A549 (cell line): ENCODE measurements at regions not wholly inside any gene's neighbourhood (a gene's known extent, or its start where the extent isn't known, plus 50 kb on each side); places are given as distances from the start of the nearest gene placed in this dataset.

Experiments
- CTCF ChIP-seq: fragments of >200 bp; sonication (Bioruptor Twin); formaldehyde crosslinking; IDR thresholded peaks from 3 replicates; pipeline ENCODE4 v1.5.1; 2016
- EHMT2 ChIP-seq: fragments of 200-600 bp; sonication (generic); IDR thresholded peaks from 2 replicates; pipeline ENCODE4 v1.6.1; 2016; ENCODE audit warnings: antibody characterized with exemption, low read depth, mild to moderate bottlenecking, moderate library complexity
- EP300 ChIP-seq, 2 experiments: fragments of >200 bp; sonication (Bioruptor Twin); formaldehyde crosslinking; IDR thresholded peaks; 2 replicates in 1 of 2; 3 replicates in 1 of 2; pipeline ENCODE4 v1.6.1; 2016 to 2017
- HDAC2 ChIP-seq: fragments of 200-600 bp; sonication (generic); IDR thresholded peaks from 2 replicates; pipeline ENCODE4 v1.6.1; 2016
- HOXA7 ChIP-seq: fragments of 250-450 bp; sonication (Bioruptor Pico); IDR thresholded peaks from 2 replicates; pipeline ENCODE4 v1.5.0; 2020; ENCODE audit warnings: mild to moderate bottlenecking, moderate library complexity
- JUNB ChIP-seq: fragments of >200 bp; sonication (Bioruptor Twin); formaldehyde crosslinking; IDR thresholded peaks from 2 replicates; pipeline ENCODE4 v1.6.1; 2016
- NR3C1 ChIP-seq: fragments of >200 bp; sonication (Bioruptor Twin); formaldehyde crosslinking; IDR thresholded peaks from 3 replicates; pipeline ENCODE4 v1.6.1; 2017
- RCOR1 ChIP-seq: fragments of 150-350 bp; IDR thresholded peaks from 2 replicates; pipeline ENCODE4 v1.6.1; 2014; ENCODE audit warnings: antibody characterized with exemption, low read length, low read depth
- ZC3H11A ChIP-seq: fragments of 450-650 bp; IDR thresholded peaks from 2 replicates; pipeline ENCODE4 v1.6.1; 2014; ENCODE audit warnings: antibody characterized with exemption, mild to moderate bottlenecking
- TF ChIP-seq, protein P1 (sequence below): fragments of 200-600 bp; sonication (generic); IDR thresholded peaks from 2 replicates; pipeline ENCODE4 v1.6.1; 2016; ENCODE audit warnings: antibody characterized with exemption, mild to moderate bottlenecking, moderate library complexity

DNA sequence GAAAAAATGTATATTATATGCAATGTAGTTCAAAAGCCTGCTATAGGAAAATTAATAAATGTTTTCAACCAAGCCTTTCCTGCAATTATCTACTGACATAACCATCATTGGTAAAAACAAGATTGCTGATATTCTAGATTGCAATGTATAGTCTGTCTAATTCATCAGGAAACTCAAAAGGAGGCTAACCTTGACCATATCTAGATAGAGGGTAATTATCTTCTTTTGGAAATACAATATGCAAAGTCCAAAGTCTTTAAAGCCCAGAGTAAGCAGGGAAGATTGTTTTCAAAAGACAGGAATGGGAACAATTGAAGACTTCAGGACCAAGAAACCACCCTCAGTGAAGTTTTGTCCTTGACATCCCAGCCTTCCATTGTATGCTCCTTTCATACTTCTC is 123.1 kb upstream of the GLRA2 start:
- no peak for TF ChIP-seq CTCF
- TF ChIP-seq EP300 (IDR thresholded peaks at IDR 0.05): no peak
- no peak for TF ChIP-seq RCOR1
- TF ChIP-seq HDAC2: no peak
- TF ChIP-seq NR3C1: no peak
- TF ChIP-seq ZC3H11A: no peak
- TF ChIP-seq, protein P1, sequence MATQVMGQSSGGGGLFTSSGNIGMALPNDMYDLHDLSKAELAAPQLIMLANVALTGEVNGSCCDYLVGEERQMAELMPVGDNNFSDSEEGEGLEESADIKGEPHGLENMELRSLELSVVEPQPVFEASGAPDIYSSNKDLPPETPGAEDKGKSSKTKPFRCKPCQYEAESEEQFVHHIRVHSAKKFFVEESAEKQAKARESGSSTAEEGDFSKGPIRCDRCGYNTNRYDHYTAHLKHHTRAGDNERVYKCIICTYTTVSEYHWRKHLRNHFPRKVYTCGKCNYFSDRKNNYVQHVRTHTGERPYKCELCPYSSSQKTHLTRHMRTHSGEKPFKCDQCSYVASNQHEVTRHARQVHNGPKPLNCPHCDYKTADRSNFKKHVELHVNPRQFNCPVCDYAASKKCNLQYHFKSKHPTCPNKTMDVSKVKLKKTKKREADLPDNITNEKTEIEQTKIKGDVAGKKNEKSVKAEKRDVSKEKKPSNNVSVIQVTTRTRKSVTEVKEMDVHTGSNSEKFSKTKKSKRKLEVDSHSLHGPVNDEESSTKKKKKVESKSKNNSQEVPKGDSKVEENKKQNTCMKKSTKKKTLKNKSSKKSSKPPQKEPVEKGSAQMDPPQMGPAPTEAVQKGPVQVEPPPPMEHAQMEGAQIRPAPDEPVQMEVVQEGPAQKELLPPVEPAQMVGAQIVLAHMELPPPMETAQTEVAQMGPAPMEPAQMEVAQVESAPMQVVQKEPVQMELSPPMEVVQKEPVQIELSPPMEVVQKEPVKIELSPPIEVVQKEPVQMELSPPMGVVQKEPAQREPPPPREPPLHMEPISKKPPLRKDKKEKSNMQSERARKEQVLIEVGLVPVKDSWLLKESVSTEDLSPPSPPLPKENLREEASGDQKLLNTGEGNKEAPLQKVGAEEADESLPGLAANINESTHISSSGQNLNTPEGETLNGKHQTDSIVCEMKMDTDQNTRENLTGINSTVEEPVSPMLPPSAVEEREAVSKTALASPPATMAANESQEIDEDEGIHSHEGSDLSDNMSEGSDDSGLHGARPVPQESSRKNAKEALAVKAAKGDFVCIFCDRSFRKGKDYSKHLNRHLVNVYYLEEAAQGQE: no peak
- no peak for TF ChIP-seq EHMT2
- TF ChIP-seq HOXA7: no peak
- TF ChIP-seq JUNB: no peak
